Activated CD4-positive, alpha-beta T cell treated with anti-CD3 and anti-CD28 coated beads for 36 hours (primary cell): ENCODE measurements at regions not wholly inside any gene's neighbourhood (a gene's known extent, or its start where the extent isn't known, plus 50 kb on each side); places are given as distances from the start of the nearest gene placed in this dataset.

Source experiments
- ATAC-seq: fragments of 200-7000 bp; cut with Tn5 transposase; one replicate; pipeline ENCODE4 v1.10.0; 2021; ENCODE audit warnings: mild to moderate bottlenecking, moderate library complexity
- CTCF ChIA-PET: fragments of 350-600 bp; sonication (Branson Sonifier 250); formaldehyde crosslinking; loops from one replicate; lab custom pipeline; 2021; ENCODE audit warnings: antibody characterized with exemption; lab: Charles Lee
- POLR2A ChIA-PET: fragments of 350-600 bp; sonication (Branson Sonifier 250); formaldehyde crosslinking; loops from one replicate; lab custom pipeline; 2021; ENCODE audit warnings: antibody characterized with exemption, inconsistent platforms; lab: Charles Lee
- DNase-seq: peaks from one replicate; pipeline ENCODE4 v3.0.0-alpha.2; 2020
- H3K27ac Mint-ChIP-seq: one replicate; pipeline ENCODE4 v1.8.0; 2021; ENCODE audit warnings: mixed read lengths
- H3K27me3 Mint-ChIP-seq: one replicate; pipeline ENCODE4 v1.8.0; 2021; ENCODE audit warnings: mixed read lengths
- H3K36me3 Mint-ChIP-seq: one replicate; pipeline ENCODE4 v1.8.0; 2021; ENCODE audit warnings: low read depth, mixed read lengths
- H3K4me1 Mint-ChIP-seq: one replicate; pipeline ENCODE4 v1.8.0; 2021; ENCODE audit warnings: mixed read lengths
- H3K4me3 Mint-ChIP-seq: one replicate; pipeline ENCODE4 v1.8.0; 2021; ENCODE audit warnings: mild to moderate bottlenecking, moderate library complexity, mixed read lengths
- H3K9me3 Mint-ChIP-seq: one replicate; pipeline ENCODE4 v1.8.0; 2021; ENCODE audit warnings: low read depth, mixed read lengths
- intact Hi-C, 2 experiments: fragments of 100-400 bp; cut with DNase I in 1 of 2; cut with micrococcal nuclease in 1 of 2; formaldehyde crosslinking; loops; one replicate each; pipeline versions ENCODE4 v1.14.2 to v1.15.1; 2022 to 2024; cut with DNase I, micrococcal nuclease

DNA sequence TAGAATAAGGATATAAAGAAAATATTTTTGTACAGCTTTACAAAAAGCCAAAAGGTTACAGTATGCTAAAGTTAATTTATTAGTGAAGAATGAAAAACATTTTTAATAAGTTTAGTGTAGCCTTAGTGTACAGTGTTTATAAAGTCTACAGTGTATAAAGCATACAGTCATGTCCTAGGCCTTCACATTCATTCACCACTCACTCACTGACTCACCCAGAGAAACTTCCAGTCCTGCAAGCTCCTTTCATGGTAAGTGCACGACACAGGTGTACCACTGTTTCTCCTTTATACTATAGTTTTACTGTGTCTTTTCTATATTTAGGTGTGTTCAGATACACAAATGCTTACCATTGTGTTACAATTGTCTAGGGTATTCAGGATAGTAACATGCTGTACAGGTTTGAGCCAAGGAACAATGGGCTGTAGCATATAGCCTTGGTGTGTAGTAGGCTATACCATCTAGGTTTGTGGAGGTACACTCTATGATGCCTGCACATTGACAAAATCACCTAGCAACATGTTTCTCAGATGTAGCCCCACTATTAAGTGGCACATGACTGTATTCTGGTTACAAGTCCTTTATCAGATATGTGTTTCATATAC, 197.1 kb upstream of the KBTBD8 start:
- Mint-ChIP-seq H3K4me3 (no peak overlapping the region), H3K9me3 (peaks cover 2% of the 10 kb centered on the region), H3K27ac (no peak overlapping the region), H3K36me3 (no peaks in the 10 kb centered on the region), H3K4me1 (peaks cover 5% of the 10 kb centered on the region), H3K27me3 (peaks cover 23% of the 10 kb centered on the region)
- ChIA-PET POLR2A (no interaction called here), CTCF (interaction anchor here (3.2 kb wide), 1 partner anchor 21 kb away, joined by 8 read pairs; no protein-coding TSS in a partner anchor)
- intact Hi-C loops: no loop called here
- ATAC-seq (no peak), DNase-seq (no peak)

DNA sequence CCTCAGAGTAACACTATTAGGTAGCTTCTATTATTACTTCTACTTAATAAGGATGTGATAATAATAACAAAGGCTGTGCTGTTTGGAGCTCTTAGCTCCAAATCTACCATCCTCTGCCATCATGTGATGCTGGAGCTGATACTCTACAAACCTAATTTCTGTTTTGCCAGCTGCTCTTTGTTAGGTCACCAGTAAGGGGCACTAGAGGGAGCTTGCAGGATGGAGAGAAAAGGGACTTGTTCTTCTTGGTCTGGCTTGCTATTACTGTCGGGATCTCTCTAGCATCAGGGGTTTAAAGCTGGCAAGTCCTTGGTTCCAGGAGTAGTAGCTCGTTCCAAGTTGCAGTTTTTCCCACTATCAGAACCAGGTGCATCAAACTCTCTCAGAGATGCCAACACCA, 194.9 kb upstream of the KBTBD8 start:
- intact Hi-C loops: no loop called here
- H3K36me3 Mint-ChIP-seq: no peaks in the 10 kb centered on the region
- DNase-seq (no peak), ATAC-seq (peak; percentile 33)
- no peak overlapping the region for H3K27ac Mint-ChIP-seq
- H3K27me3 Mint-ChIP-seq: peaks cover 16% of the 10 kb centered on the region
- ChIA-PET POLR2A (no interaction called here), CTCF (interaction anchor here (0.9 to 3.7 kb wide), 7 partner anchors 8 to 526 kb away, joined by 3 to 26 read pairs (median 6); no protein-coding TSS in a partner anchor)
- no peaks in the 10 kb centered on the region for H3K9me3 Mint-ChIP-seq
- peaks cover 5% of the 10 kb centered on the region for H3K4me1 Mint-ChIP-seq
- no peak overlapping the region for H3K4me3 Mint-ChIP-seq

DNA sequence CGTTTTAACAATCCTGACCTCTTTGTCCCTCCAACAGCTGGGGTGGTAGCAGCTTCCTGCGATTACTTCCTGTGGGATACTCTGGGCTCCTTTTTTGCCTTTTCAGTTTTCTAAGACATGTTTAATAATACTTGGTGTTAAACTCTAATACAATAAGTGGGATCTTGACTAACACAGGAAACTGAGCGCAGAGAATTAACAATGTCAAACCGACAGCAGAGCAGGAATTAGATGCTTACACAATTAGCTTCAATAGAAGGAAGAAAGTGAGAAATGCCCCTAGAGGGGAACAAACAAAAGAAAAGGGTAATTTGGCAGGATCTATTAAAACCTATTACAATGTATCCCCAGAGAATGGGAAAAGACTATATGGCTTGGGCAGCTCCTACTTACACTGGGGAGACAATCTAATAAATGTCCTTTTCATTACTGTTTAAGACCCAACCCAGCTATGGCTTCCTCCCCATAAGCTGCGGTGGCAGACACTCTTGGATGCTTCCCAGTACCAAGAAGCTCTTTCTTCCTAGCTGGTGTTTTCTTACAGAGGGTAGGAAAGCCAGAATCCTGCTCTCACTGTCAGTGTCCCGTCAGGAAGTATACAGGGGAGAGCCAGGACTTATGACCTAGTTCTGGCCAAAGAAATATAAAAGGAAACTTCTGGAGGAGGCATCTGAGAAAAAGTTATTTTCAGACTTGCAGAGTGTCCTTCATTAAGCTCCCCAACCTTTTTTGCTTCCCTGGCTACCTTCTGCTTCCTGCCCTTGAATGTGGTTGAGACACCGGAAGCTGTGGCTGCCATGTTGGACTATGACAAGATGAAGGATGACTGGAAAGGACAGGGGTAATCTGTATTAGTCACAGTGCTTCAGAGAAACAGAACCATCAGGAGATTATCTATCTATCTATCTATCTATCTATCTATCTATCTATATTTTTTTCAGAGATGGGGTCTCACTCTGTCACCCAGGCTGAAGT, 194.1 kb upstream of the KBTBD8 start:
- intact Hi-C loops: no loop called here
- Mint-ChIP-seq H3K27me3 (peaks cover 11% of the 10 kb centered on the region), H3K9me3 (no peaks in the 10 kb centered on the region), H3K27ac (no peak overlapping the region), H3K4me3 (no peak overlapping the region), H3K4me1 (peaks cover 5% of the 10 kb centered on the region), H3K36me3 (no peaks in the 10 kb centered on the region)
- ChIA-PET CTCF (interaction anchor here (0.6 to 3.7 kb wide), 8 partner anchors 9 to 676 kb away, joined by 3 to 26 read pairs (median 6); no protein-coding TSS in a partner anchor), POLR2A (no interaction called here)
- ATAC-seq (no peak), DNase-seq (peak; percentile 13)

DNA sequence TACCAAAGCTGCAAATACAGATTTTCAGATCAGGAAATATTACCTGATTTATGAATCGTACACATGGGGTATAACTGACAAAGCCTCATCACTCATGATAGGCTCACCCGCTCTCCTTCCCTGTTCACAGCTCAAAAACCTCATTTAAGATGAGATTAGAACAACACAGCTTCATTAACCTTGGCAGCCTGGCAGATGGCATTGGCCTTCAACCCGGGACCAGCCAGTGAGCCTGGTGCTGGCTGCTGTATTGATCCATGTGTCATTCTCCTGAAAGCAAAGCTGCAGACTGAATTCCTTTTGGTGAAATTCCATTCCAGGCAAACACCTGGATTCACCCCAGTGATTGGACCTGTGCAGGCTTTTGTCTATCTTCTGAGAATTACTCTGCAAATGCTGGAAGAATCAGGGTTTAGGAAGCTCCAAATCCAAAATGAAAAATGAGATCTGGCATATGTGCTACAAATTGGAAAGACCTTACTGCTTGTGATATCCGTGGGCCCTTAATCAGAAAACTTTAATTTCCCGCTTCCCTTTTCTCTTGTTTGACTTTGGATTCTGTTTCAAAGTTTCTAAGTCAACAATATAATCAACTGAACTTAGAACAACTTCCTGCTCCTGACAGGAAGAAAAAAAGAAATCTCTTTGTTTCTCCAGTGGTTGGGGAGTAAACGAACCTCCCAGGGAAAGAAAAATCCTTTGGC, 189.1 kb upstream of the KBTBD8 start:
- Mint-ChIP-seq H3K4me3 (no peak overlapping the region), H3K36me3 (no peaks in the 10 kb centered on the region), H3K9me3 (no peaks in the 10 kb centered on the region), H3K27ac (no peak overlapping the region), H3K27me3 (no peaks in the 10 kb centered on the region), H3K4me1 (no peaks in the 10 kb centered on the region)
- DNase-seq: no peak
- no peak for ATAC-seq
- intact Hi-C loops: no loop called here
- CTCF ChIA-PET: interaction anchor here (0.5 to 5.7 kb wide), 6 partner anchors 9 to 412 kb away, joined by 3 to 22 read pairs (median 4); no protein-coding TSS in a partner anchor
- POLR2A ChIA-PET: interaction anchor here (0.6 kb wide), 1 partner anchor 52 kb away, joined by 3 read pairs; no protein-coding TSS in a partner anchor

DNA sequence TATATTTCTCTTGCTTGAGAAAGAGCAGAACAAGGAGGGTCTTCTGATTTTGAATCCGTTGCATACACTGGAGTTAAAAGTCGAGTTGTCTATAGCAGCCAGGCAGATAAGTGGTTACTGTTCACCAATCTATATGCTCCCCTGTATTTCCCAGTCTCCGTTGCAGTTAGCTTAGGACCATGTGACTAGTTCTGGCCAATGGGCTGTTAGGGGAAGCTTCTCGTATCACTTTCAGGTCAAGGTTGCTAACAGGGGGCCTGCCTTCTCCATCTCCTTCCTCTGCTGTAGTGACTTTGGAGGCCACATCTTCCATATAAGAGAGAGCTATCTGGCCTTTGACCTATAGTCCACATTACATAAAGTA, 188.5 kb upstream of the KBTBD8 start:
- ATAC-seq (no peak), DNase-seq (no peak)
- Mint-ChIP-seq H3K36me3 (no peaks in the 10 kb centered on the region), H3K27ac (no peak overlapping the region), H3K27me3 (no peaks in the 10 kb centered on the region), H3K9me3 (no peaks in the 10 kb centered on the region), H3K4me1 (no peaks in the 10 kb centered on the region), H3K4me3 (no peak overlapping the region)
- intact Hi-C loops: no loop called here
- CTCF ChIA-PET: interaction anchor here (0.5 to 5.7 kb wide), 4 partner anchors 9 to 412 kb away, joined by 3 to 22 read pairs (median 6); no protein-coding TSS in a partner anchor
- POLR2A ChIA-PET: interaction anchor here (0.6 kb wide), 1 partner anchor 52 kb away, joined by 3 read pairs; no protein-coding TSS in a partner anchor

DNA sequence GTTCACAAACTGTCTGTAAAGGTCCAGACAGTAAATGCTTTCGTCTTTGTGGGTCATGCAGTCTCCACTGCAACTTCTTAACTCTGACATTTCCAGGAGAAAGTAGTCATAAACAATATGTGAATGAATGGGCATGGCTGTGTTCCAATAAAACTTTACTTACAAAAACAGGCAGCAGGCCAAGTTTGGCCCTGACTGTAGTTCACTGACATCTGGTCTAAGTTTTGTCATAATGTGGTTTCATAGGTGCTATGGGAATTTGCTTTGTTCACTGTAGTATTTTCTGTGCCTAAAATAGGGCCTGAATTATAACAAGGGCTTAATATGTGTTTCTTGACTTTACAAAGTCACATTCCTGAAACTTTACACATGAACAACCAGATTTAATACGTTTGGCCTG, 186.0 kb upstream of the KBTBD8 start:
- Mint-ChIP-seq H3K4me1 (no peaks in the 10 kb centered on the region), H3K36me3 (no peaks in the 10 kb centered on the region), H3K4me3 (no peak overlapping the region), H3K27me3 (peaks cover 3% of the 10 kb centered on the region), H3K9me3 (no peaks in the 10 kb centered on the region), H3K27ac (no peak overlapping the region)
- ChIA-PET POLR2A (no interaction called here), CTCF (interaction anchor here (5.7 kb wide), 1 partner anchor 10 kb away, joined by 22 read pairs; no protein-coding TSS in a partner anchor)
- ATAC-seq (no peak), DNase-seq (no peak)
- intact Hi-C loops: loop anchor here (10.0 kb wide), 2 partner anchors 317 to 1027 kb away; no protein-coding TSS in a partner anchor

DNA sequence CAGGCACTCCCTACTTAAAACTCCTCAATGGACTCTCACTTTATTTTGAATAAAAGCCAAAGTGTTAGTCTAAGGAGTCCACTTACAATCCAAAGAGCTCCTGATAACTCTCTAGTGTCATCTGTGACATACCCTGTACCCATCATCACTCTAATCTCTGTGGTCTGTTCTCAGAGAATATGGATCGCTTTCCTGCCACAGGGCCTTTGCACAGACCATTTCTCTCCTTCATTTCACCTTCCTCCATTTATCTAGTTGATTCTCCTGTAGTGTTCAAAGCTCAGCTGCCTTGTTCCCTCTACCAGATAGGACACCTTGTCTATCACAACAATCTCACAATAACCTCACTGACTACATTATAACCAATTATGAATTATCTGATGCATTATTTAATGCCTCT, 185.4 kb upstream of the KBTBD8 start:
- no peaks in the 10 kb centered on the region for H3K36me3 Mint-ChIP-seq
- no peak for DNase-seq
- intact Hi-C loops: loop anchor here (10.0 kb wide), 2 partner anchors 318 to 1028 kb away; no protein-coding TSS in a partner anchor

DNA sequence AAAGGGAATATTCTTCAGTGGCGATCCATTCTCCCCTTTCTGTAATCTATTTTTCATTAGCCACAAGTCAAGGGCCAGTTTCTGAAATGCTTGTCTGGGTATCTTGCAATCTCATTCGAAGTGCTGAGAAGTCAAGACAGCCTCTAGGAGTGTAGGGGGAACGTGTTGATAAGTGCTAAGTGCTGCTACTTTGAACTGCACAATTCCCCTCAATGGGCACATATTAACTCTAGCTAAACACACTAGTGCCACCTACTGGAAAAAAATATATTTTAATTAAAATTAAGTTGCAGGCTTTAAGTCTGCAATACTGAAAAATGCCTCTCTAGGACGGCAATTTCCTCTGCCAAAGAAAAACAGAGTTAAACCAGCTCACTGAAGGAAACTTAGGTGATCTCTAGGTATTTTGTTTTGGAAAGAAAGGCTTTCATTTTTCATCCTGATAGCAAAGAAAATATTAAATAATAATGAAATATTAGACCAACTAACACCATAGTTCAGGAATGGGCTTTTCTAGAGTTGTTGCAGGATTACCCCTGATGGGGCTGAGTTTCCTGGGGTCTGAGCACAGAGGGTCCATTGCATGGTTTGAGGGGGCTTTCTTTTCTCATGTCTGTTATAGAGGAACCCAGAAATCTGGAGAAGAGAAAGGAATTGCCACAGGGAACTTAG, 181.9 kb upstream of the KBTBD8 start:
- Mint-ChIP-seq H3K4me3 (no peak overlapping the region), H3K27me3 (peaks cover 7% of the 10 kb centered on the region), H3K9me3 (no peaks in the 10 kb centered on the region), H3K4me1 (no peaks in the 10 kb centered on the region), H3K36me3 (no peaks in the 10 kb centered on the region), H3K27ac (no peak overlapping the region)
- CTCF ChIA-PET: interaction anchor here (0.7 to 6.2 kb wide), 16 partner anchors 12 to 565 kb away, joined by 3 to 38 read pairs (median 4); no protein-coding TSS in a partner anchor
- intact Hi-C loops: loop anchor here (1.0 to 10.0 kb wide), 5 partner anchors 321 to 1031 kb away; no protein-coding TSS in a partner anchor
- DNase-seq (no peak), ATAC-seq (peak; percentile 74)
- POLR2A ChIA-PET: no interaction called here

More for the DNA sequence above, 185.4 kb upstream of the KBTBD8 start:
- H3K27me3 Mint-ChIP-seq: peaks cover 7% of the 10 kb centered on the region
- no peak for ATAC-seq
- no peak overlapping the region for H3K4me3 Mint-ChIP-seq
- no peaks in the 10 kb centered on the region for H3K9me3 Mint-ChIP-seq
- H3K4me1 Mint-ChIP-seq: no peaks in the 10 kb centered on the region
- POLR2A ChIA-PET: no interaction called here
- no peak overlapping the region for H3K27ac Mint-ChIP-seq
- CTCF ChIA-PET: interaction anchor here (1.6 to 5.7 kb wide), 2 partner anchors 9 to 559 kb away, joined by 3 to 22 read pairs; no protein-coding TSS in a partner anchor

DNA sequence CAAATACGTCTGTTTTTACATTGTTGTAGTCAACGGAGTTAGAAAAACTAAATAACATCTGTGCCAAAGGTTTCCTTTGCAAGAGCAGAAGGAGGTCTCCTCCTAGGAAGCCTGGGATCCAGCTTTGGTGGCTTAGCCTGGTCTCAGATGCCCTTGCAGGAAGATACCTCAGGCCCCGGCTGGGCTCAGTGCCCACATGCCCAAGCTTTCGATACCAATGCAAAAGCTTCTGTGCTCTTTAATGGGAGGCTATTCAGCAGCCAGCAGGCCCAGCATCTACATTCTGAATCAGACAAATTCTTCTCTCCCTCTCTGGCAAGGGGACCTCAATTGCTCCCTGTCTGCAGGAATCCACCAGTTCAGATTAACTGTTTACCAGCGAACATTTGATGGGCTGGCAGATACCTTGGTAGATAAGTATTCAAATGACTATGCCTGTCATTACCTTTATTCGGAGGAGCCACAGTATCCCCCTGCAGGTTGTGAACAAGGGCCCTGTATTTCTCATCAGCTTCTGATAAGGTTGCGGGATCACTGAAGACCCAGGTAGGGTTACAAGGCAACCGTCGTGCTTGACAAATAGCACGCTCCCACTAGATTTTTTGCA, 180.1 kb upstream of the KBTBD8 start:
- H3K27ac Mint-ChIP-seq: no peak overlapping the region
- DNase-seq (no peak), ATAC-seq (no peak)
- intact Hi-C loops: loop anchor here (10.0 kb wide), 2 partner anchors 323 to 1033 kb away; no protein-coding TSS in a partner anchor
- ChIA-PET CTCF (interaction anchor here (0.5 to 6.2 kb wide), 12 partner anchors 8 to 1042 kb away, joined by 3 to 38 read pairs (median 4); no protein-coding TSS in a partner anchor), POLR2A (no interaction called here)
- no peak overlapping the region for H3K4me3 Mint-ChIP-seq
- no peaks in the 10 kb centered on the region for H3K4me1 Mint-ChIP-seq
- H3K9me3 Mint-ChIP-seq: no peaks in the 10 kb centered on the region
- H3K27me3 Mint-ChIP-seq: peaks cover 8% of the 10 kb centered on the region
- H3K36me3 Mint-ChIP-seq: no peaks in the 10 kb centered on the region

DNA sequence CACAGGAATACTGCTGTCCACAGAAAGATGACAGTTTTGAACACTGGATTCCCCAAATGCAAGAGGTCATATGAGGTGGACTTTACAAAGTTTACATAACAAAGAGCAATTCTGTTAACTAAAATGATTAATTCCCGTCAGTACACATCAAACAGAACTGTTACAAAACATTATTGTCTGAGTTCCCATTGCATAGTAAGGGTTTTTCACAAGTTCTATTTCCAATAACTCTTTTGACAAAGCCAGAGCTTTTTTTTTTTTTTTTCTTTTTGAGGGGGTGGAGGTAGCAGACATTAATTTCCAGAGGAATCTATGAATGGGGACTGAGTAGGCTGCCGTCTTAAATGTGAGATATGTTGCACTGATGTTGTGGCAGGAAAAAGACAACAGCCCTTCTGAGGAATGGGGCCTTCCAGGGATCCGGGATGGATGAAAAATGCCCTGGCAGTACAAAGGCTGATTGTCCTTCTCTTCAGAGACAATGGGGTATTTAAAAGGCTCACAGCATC, 178.1 kb upstream of the KBTBD8 start:
- DNase-seq (no peak), ATAC-seq (no peak)
- no peak overlapping the region for H3K27ac Mint-ChIP-seq
- H3K9me3 Mint-ChIP-seq: no peaks in the 10 kb centered on the region
- POLR2A ChIA-PET: interaction anchor here (0.6 kb wide), 1 partner anchor 112 kb away, joined by 3 read pairs; no protein-coding TSS in a partner anchor
- CTCF ChIA-PET: interaction anchor here (1.5 to 6.2 kb wide), 4 partner anchors 17 to 566 kb away, joined by 4 to 38 read pairs (median 6); no protein-coding TSS in a partner anchor
- H3K4me1 Mint-ChIP-seq: no peaks in the 10 kb centered on the region
- no peaks in the 10 kb centered on the region for H3K36me3 Mint-ChIP-seq
- intact Hi-C loops: loop anchor here (10.0 kb wide), 2 partner anchors 325 to 1035 kb away; no protein-coding TSS in a partner anchor
- peaks cover 8% of the 10 kb centered on the region for H3K27me3 Mint-ChIP-seq
- H3K4me3 Mint-ChIP-seq: no peak overlapping the region
